Heart left ventricle (tissue), 13 donors: ENCODE measurements at regions not wholly inside any gene's neighbourhood (a gene's known extent, or its start where the extent isn't known, plus 50 kb on each side); places are given as distances from the start of the nearest gene placed in this dataset.

ENCODE experiments used
- CTCF ChIP-seq, 12 donors: fragments of 200-600 bp; sonication (generic) in 4 of 12; IDR thresholded peaks; one replicate each; pipeline versions ENCODE4 v1.5.0 to v1.8.0; 2018 to 2022; ENCODE audit warnings: antibody characterized with exemption in 12 of 12, mild to moderate bottlenecking in 5 of 12
- POLR2A ChIP-seq, 2 donors: fragments of 450-650 bp; IDR thresholded peaks; one replicate each; pipeline ENCODE4 v1.6.1; 2017; ENCODE audit warnings: antibody characterized with exemption in 2 of 2, mild to moderate bottlenecking in 2 of 2, moderate library complexity in 2 of 2
- donor health status: ischemic (EF 13 %, LVEDD 7.1; RV severe dilation, severe dysfunction).
- donor health status: DM: no; HTN: yes; CAD: no.
- donor health status: DM: no; HTN: no; CAD: no.
- donor health status: ischemic (EF 25% LVEDD 6.9; RV normal size, moderate dysfunction).
- donor health status: ischemic (EF 25% LVEDD 5.7; RV mildly dilated, moderate dysfunction).
- donor health status: ischemic (EF 35%, LVEDD 5.7; RV mildly dilated, moderate dysfunction).
- donor health status: nonischemic (EF 11% LVEDD 7.7; RV severe dilation, severe dysfunction).
- donor health status: DM: yes; HTN: yes; CAD: no.
- donor health status: PGD.
- donor health status: ischemic (EF 29% LVEDD 5.4; RV normal size, mild dysfunction).
- donor health status: nonischemic (EF 23%, LVEDD 6.1; RV moderate dilation, normal function).

GRCh38 chr7:79855172-79855571 is 279.5 kb upstream of the GNAI1 start:
- TF ChIP-seq POLR2A (IDR thresholded peaks at IDR 0.05) (no peak), CTCF (IDR thresholded peaks at IDR 0.05) (no peak)
